Activated T-cell treated with anti-CD3 and anti-CD28 coated beads, Interleukin-2, amount 50 U/mL, for 72 hours (primary cell): ENCODE measurements at regions not wholly inside any gene's neighbourhood (a gene's known extent, or its start where the extent isn't known, plus 50 kb on each side); places are given as distances from the start of the nearest gene placed in this dataset.
"Not testable (repeated sequence)": the region's sequence is repeated elsewhere in the genome, so short reads cannot be mapped to it uniquely, and the experiment has no call there.

ENCODE experiments used
- ATAC-seq, 2 donors: fragments of 150-1000 bp; cut with Tn5 transposase; replicated peaks in 1 of 2; 2 replicates each; pipeline ENCODE4 v1.10.0; 2021; ENCODE audit warnings: moderate library complexity in 2 of 2, mild to moderate bottlenecking in 1 of 2
- DNase-seq, 2 donors: peaks; one replicate each; pipeline ENCODE4 v3.0.0; 2021 to 2022; ENCODE audit warnings: mixed read lengths in 1 of 2
- H3K27ac Mint-ChIP-seq: one replicate; pipeline ENCODE4 v1.8.0; 2022; ENCODE audit warnings: mild to moderate bottlenecking, moderate library complexity, mixed read lengths
- H3K27me3 Mint-ChIP-seq: one replicate; pipeline ENCODE4 v1.8.0; 2022; ENCODE audit warnings: low read depth, mixed read lengths
- H3K36me3 Mint-ChIP-seq, 2 donors: one replicate each; pipeline ENCODE4 v1.8.0; 2022; ENCODE audit warnings: mixed read lengths in 2 of 2, mild to moderate bottlenecking in 1 of 2; ENCODE audit not compliant: insufficient read depth in 2 of 2
- H3K4me1 Mint-ChIP-seq: one replicate; pipeline ENCODE4 v1.8.0; 2022; ENCODE audit warnings: low read depth, mixed read lengths
- H3K4me3 Mint-ChIP-seq, 2 donors: one replicate each; pipeline ENCODE4 v1.8.0; 2022; ENCODE audit warnings: mild to moderate bottlenecking in 2 of 2, mixed read lengths in 2 of 2, moderate library complexity in 2 of 2
- H3K9me3 Mint-ChIP-seq, 2 donors: one replicate each; pipeline ENCODE4 v1.8.0; 2022; ENCODE audit warnings: mixed read lengths in 2 of 2

- H3K4me1 Mint-ChIP-seq = peaks cover 24% of the 10 kb centered on the region
- H3K36me3 Mint-ChIP-seq, H3K27me3 Mint-ChIP-seq, H3K9me3 Mint-ChIP-seq: not testable (repeated sequence)
- H3K27ac Mint-ChIP-seq = peak overlapping the region; percentile 71
- ATAC-seq = peak; percentile 84 to 89
- H3K4me3 Mint-ChIP-seq = peak overlapping the region in 1 of 2 donors; percentile 33
- DNase-seq = peak; percentile 14 to 22
These were observed 137.3 kb downstream of the KLRB1 start for GRCh38 chr12:9470367-9470766.

GRCh38 chr12:9469956-9470355 is 137.8 kb downstream of the KLRB1 start:
- H3K4me1 Mint-ChIP-seq = peaks cover 24% of the 10 kb centered on the region
- ATAC-seq = peak; percentile 60 to 67
- H3K27ac Mint-ChIP-seq = peak overlapping the region; percentile 71
- not testable (repeated sequence) for DNase-seq, H3K36me3 Mint-ChIP-seq, H3K27me3 Mint-ChIP-seq, H3K9me3 Mint-ChIP-seq
- peak overlapping the region in 1 of 2 donors; percentile 33 for H3K4me3 Mint-ChIP-seq

GRCh38 chr12:9469463-9469862 is 138.3 kb downstream of the KLRB1 start:
- not testable (repeated sequence) for H3K36me3 Mint-ChIP-seq, H3K27ac Mint-ChIP-seq, H3K9me3 Mint-ChIP-seq, H3K4me3 Mint-ChIP-seq, H3K27me3 Mint-ChIP-seq, DNase-seq
- ATAC-seq = peak in 1 of 2 donors; percentile 16
- peaks cover 23% of the 10 kb centered on the region for H3K4me1 Mint-ChIP-seq

- ATAC-seq, H3K9me3 Mint-ChIP-seq, H3K36me3 Mint-ChIP-seq, H3K27ac Mint-ChIP-seq, H3K4me3 Mint-ChIP-seq, H3K27me3 Mint-ChIP-seq: not testable (repeated sequence)
- H3K4me1 Mint-ChIP-seq = peaks cover 19% of the 10 kb centered on the region
- DNase-seq = peak in 1 of 2 donors; percentile 29
These were observed 138.7 kb downstream of the KLRB1 start for GRCh38 chr12:9468998-9469397.

- H3K27me3 Mint-ChIP-seq, H3K9me3 Mint-ChIP-seq, DNase-seq, H3K4me3 Mint-ChIP-seq, ATAC-seq, H3K36me3 Mint-ChIP-seq: not testable (repeated sequence)
- peaks cover 17% of the 10 kb centered on the region for H3K4me1 Mint-ChIP-seq
- peak overlapping the region; percentile 63 for H3K27ac Mint-ChIP-seq
These were observed 139.6 kb downstream of the KLRB1 start for GRCh38 chr12:9468144-9468543.

GRCh38 chr12:9464408-9464807 is 143.3 kb downstream of the KLRB1 start:
- H3K27me3 Mint-ChIP-seq = no peaks in the 10 kb centered on the region
- DNase-seq = no peak
- no peak overlapping the region for H3K27ac Mint-ChIP-seq
- H3K4me3 Mint-ChIP-seq = no peak overlapping the region
- ATAC-seq = no peak
- no peaks in the 10 kb centered on the region for H3K9me3 Mint-ChIP-seq
- H3K4me1 Mint-ChIP-seq = peaks cover 2% of the 10 kb centered on the region
- no peaks in the 10 kb centered on the region for H3K36me3 Mint-ChIP-seq

GRCh38 chr12:9455516-9455915 is 152.2 kb downstream of the KLRB1 start:
- not testable (repeated sequence) for DNase-seq, H3K4me1 Mint-ChIP-seq, H3K27me3 Mint-ChIP-seq, H3K36me3 Mint-ChIP-seq, H3K27ac Mint-ChIP-seq, H3K9me3 Mint-ChIP-seq, H3K4me3 Mint-ChIP-seq
- peak; percentile 86 to 91 for ATAC-seq

- not testable (repeated sequence) for H3K9me3 Mint-ChIP-seq, DNase-seq, H3K4me3 Mint-ChIP-seq, H3K27ac Mint-ChIP-seq, ATAC-seq, H3K27me3 Mint-ChIP-seq, H3K4me1 Mint-ChIP-seq, H3K36me3 Mint-ChIP-seq
These were observed 153.7 kb downstream of the KLRB1 start for GRCh38 chr12:9454021-9454420.

- H3K9me3 Mint-ChIP-seq, H3K27me3 Mint-ChIP-seq, H3K27ac Mint-ChIP-seq, H3K36me3 Mint-ChIP-seq: not testable (repeated sequence)
- Mint-ChIP-seq H3K4me3 (peak overlapping the region in 1 of 2 donors; percentile 100), H3K4me1 (peaks cover 21% of the 10 kb centered on the region)
- peak in 1 of 2 donors; percentile 46 for ATAC-seq
- DNase-seq = peak; percentile 23 to 46
These were observed 157.6 kb downstream of the KLRB1 start for GRCh38 chr12:9450127-9450567.

- peaks cover 21% of the 10 kb centered on the region for H3K4me1 Mint-ChIP-seq
- not testable (repeated sequence) for H3K27ac Mint-ChIP-seq, ATAC-seq, H3K27me3 Mint-ChIP-seq, H3K36me3 Mint-ChIP-seq, H3K9me3 Mint-ChIP-seq, DNase-seq
- H3K4me3 Mint-ChIP-seq = peak overlapping the region; percentile 99 to 100
These were observed 158.0 kb downstream of the KLRB1 start for GRCh38 chr12:9449657-9450126.

- Mint-ChIP-seq H3K9me3 (peaks cover 2% of the 10 kb centered on the region in 2 donors), H3K4me3 (peak overlapping the region; percentile 99 to 100), H3K36me3 (peaks cover 5 to 8% of the 10 kb centered on the region in 2 donors), H3K4me1 (peaks cover 21% of the 10 kb centered on the region), H3K27me3 (no peaks in the 10 kb centered on the region), H3K27ac (no peak overlapping the region)
- DNase-seq (no peak), ATAC-seq (no peak)
These were observed 158.5 kb downstream of the KLRB1 start for GRCh38 chr12:9449181-9449580.

- not testable (repeated sequence) for DNase-seq, H3K27me3 Mint-ChIP-seq, H3K9me3 Mint-ChIP-seq, H3K36me3 Mint-ChIP-seq, ATAC-seq
- Mint-ChIP-seq H3K4me1 (peaks cover 21% of the 10 kb centered on the region), H3K4me3 (peak overlapping the region; percentile 99 to 100), H3K27ac (peak overlapping the region; percentile 99)
These were observed 159.1 kb downstream of the KLRB1 start for GRCh38 chr12:9448648-9449047.

GRCh38 chr12:9447791-9448614 is 159.7 kb downstream of the KLRB1 start:
- not testable (repeated sequence) for H3K9me3 Mint-ChIP-seq, H3K36me3 Mint-ChIP-seq, H3K27me3 Mint-ChIP-seq
- ATAC-seq (peak; percentile 86 to 87), DNase-seq (peak; percentile 90)
- Mint-ChIP-seq H3K27ac (peak overlapping the region; percentile 99), H3K4me1 (peaks cover 21% of the 10 kb centered on the region), H3K4me3 (peak overlapping the region; percentile 99 to 100)
